Transverse colon (tissue), 4 donors: ENCODE measurements at regions not wholly inside any gene's neighbourhood (a gene's known extent, or its start where the extent isn't known, plus 50 kb on each side); places are given as distances from the start of the nearest gene placed in this dataset.
A peak's percentile ranks its signal among the peaks of the same experiment; 100 is the strongest.
"Not testable (repeated sequence)": the region's sequence is repeated elsewhere in the genome, so short reads cannot be mapped to it uniquely, and the experiment has no call there.

Experiments
- DNase-seq: peaks from one replicate; pipeline ENCODE4 v3.0.0-alpha.2; 2019
- H3K27ac ChIP-seq, 4 donors: fragments of 200-600 bp; sonication (generic); 2 replicates each; pipeline ENCODE4 v1.5.1; 2016 to 2018; ENCODE audit warnings: inconsistent platforms in 4 of 4
- H3K27me3 ChIP-seq: fragments of 200-600 bp; sonication (generic); 2 replicates; pipeline ENCODE4 v1.5.1; 2017; ENCODE audit warnings: inconsistent platforms
- H3K36me3 ChIP-seq, 4 donors: fragments of 200-600 bp; sonication (generic); 2 replicates each; pipeline ENCODE4 v1.5.1; 2017 to 2019; ENCODE audit warnings: inconsistent platforms in 4 of 4
- H3K4me1 ChIP-seq, 4 donors: fragments of 200-600 bp; sonication (generic); 2 replicates each; pipeline ENCODE4 v1.5.1; 2017 to 2020; ENCODE audit warnings: inconsistent platforms in 4 of 4
- H3K4me3 ChIP-seq, 4 donors: fragments of 200-600 bp; sonication (generic); 1 replicate in 1 of 4; 2 replicates in 3 of 4; pipeline versions ENCODE4 v1.5.1 to v1.6.1; 2017 to 2019; ENCODE audit warnings: inconsistent platforms in 4 of 4
- H3K9me3 ChIP-seq, 2 donors: fragments of 200-600 bp; sonication (generic); 2 replicates each; pipeline ENCODE4 v1.5.1; 2017 to 2019; ENCODE audit warnings: inconsistent platforms in 2 of 2
- CTCF ChIP-seq, 5 experiments: fragments of 200-600 bp in 3 of 5; fragments of 450-650 bp in 2 of 5; sonication (generic) in 3 of 5; IDR thresholded peaks; 1 replicate in 2 of 5; 2 replicates in 3 of 5; pipeline ENCODE4 v1.5.1; 2016 to 2017; ENCODE audit warnings: antibody characterized with exemption in 5 of 5, inconsistent platforms in 3 of 5, mild to moderate bottlenecking in 2 of 5, moderate library complexity in 1 of 5
- EP300 ChIP-seq: sonication (generic); formaldehyde crosslinking; IDR thresholded peaks from one replicate; pipeline ENCODE4 v1.6.1; 2017; ENCODE audit warnings: antibody characterized with exemption, low read depth
- POLR2A ChIP-seq: fragments of 450-650 bp; IDR thresholded peaks from one replicate; pipeline ENCODE4 v1.6.1; 2016; ENCODE audit warnings: antibody characterized with exemption, mild to moderate bottlenecking, moderate library complexity
- POLR2AphosphoS5 ChIP-seq, 3 donors: sonication (generic); formaldehyde crosslinking; IDR thresholded peaks; one replicate each; pipeline ENCODE4 v1.6.1; 2016; ENCODE audit warnings: antibody characterized with exemption in 3 of 3
- WGBS, 2 donors: methylation state at CpG; one replicate each; pipeline ENCODE4 v1.1.5; 2018; ENCODE audit warnings: low coverage in 1 of 2; 5-methylcytosine and 5-hydroxymethylcytosine counted together
- in situ Hi-C, 4 donors: fragments of 200-750 bp; cut with MboI; loops; one replicate each; pipeline versions ENCODE4 v1.15.0 to v1.15.1; 2017; ENCODE audit warnings: low sequenced_read_pairs in 3 of 4, low pct_ligation_motif_present in 1 of 4, low pct_unique_long_range_greater_than_20kb in 1 of 4
- intact Hi-C: fragments of 100-400 bp; cut with DNase I; formaldehyde crosslinking; loops from one replicate; pipeline ENCODE4 v1.15.1; 2023; ENCODE audit warnings: low total_unique reads

DNA sequence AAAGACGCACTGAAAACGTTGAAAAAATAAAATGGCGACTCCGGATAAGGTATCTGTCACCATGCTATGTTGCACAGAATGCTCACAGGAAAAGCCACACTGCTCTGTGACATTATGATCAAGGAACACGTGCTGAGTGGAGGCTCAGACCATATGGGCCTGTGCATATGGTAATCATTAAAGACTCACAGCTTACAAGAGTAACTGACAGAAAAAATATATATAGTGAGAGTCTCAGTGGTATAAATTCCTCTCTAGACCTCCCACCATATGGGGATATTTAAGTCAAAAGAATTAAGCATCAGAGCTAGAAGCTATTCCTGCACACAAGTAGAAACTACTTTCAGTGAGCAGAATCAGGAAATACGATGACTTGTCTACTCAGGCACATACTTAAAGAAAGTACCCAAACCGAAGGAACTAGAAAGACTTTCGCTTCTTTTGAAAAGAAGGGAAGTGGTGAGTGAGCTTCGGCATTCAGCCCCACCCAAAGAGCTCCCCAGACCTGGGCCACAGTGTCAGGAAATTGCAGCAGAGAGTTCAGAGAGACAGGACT is 65.1 kb upstream of the MPP7 start:
- Histone ChIP-seq H3K4me3 (no peak overlapping the region), H3K27ac (peak overlapping the region in 2 of 4 donors; percentile 32 to 44), H3K36me3 (no peaks in the 10 kb centered on the region), H3K27me3 (no peaks in the 10 kb centered on the region), H3K4me1 (peaks cover 0 to 40% (median 11%) of the 10 kb centered on the region in 4 donors), H3K9me3 (no peaks in the 10 kb centered on the region)
- no peak for TF ChIP-seq POLR2AphosphoS5 (IDR thresholded peaks at IDR 0.05)
- TF ChIP-seq EP300, result no peak
- no peak for TF ChIP-seq CTCF (IDR thresholded peaks at IDR 0.05)
- no peak for TF ChIP-seq POLR2A
- WGBS, 2 donors, result 62 to 64% methylated on average over 9 of the region's 9 CpGs
- in situ Hi-C loops (no loop called here), intact Hi-C loops (no loop called here)
- DNase-seq, result peak; percentile 31

DNA sequence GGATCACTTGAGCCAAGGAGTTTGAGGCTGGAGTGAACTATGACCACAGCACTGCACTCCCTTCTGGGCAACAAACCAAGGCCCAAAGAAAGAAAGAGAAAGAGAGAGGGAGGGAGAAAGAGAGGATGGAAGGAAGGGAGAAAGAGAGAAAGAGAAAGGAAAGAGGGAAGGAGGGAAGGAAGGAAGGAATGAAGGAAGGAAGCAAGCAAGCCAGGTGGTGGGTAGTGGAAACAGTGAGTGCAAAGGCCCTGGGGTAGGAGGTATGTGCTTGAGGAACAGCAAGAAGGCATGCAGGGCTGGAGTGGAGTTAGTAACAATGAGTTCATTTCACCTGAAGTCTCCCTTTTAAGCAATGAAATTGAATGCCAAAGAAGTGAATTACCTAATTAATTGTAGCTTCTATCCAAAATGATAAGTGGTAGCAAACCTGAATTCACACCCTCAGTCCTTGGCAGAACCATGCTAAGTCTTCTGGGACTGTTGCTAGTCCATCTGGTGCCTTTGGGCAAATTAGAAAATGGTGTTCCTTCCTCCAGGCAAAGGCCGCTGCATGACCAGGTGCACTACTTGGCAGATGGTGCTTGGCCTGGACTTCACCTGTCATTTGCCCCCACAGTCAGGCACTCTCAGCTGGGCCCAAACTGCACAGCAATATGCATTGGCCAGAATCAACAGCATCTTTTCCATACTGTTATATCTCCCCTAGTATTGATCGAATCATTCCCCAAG is 67.4 kb upstream of the MPP7 start:
- WGBS, 2 donors, result 80 to 92% methylated on average over 1 to 2 of the region's 2 CpGs
- Histone ChIP-seq H3K27ac (no peak overlapping the region), H3K9me3 (no peaks in the 10 kb centered on the region), H3K4me3 (no peak overlapping the region), H3K36me3 (no peaks in the 10 kb centered on the region), H3K27me3 (no peaks in the 10 kb centered on the region), H3K4me1 (peaks cover 0 to 35% (median 10%) of the 10 kb centered on the region in 4 donors)
- intact Hi-C loops, result no loop called here
- in situ Hi-C loops, result no loop called here
- DNase-seq, result no peak
- TF ChIP-seq POLR2AphosphoS5 (IDR thresholded peaks at IDR 0.05), result no peak
- no peak for TF ChIP-seq POLR2A
- TF ChIP-seq EP300, result no peak
- TF ChIP-seq CTCF (IDR thresholded peaks at IDR 0.05), result no peak

GRCh38 chr10:28371638-28372037 is 68.8 kb upstream of the MPP7 start:
- H3K9me3 ChIP-seq, H3K27me3 ChIP-seq, intact Hi-C loops, in situ Hi-C loops, H3K4me3 ChIP-seq, H3K36me3 ChIP-seq, DNase-seq, H3K27ac ChIP-seq: not testable (repeated sequence)
- peaks cover 0 to 22% (median 9%) of the 10 kb centered on the region in 4 donors for H3K4me1 ChIP-seq
- 93 to 100% methylated on average over 1 of the region's 1 CpG for WGBS, 2 donors

- intact Hi-C loops, result no loop called here
- no peak overlapping the region for H3K27ac ChIP-seq
- WGBS, 2 donors, result 81 to 83% methylated on average over 2 of the region's 2 CpGs
- in situ Hi-C loops, result no loop called here
- H3K27me3 ChIP-seq, result no peaks in the 10 kb centered on the region
- H3K4me1 ChIP-seq, result peaks cover 0 to 13% (median 0%) of the 10 kb centered on the region in 4 donors
- H3K36me3 ChIP-seq, result no peaks in the 10 kb centered on the region
- TF ChIP-seq POLR2A (no peak), CTCF (IDR thresholded peaks at IDR 0.05) (no peak), POLR2AphosphoS5 (IDR thresholded peaks at IDR 0.05) (no peak), EP300 (no peak)
- H3K9me3 ChIP-seq, result no peaks in the 10 kb centered on the region
- no peak overlapping the region for H3K4me3 ChIP-seq
- DNase-seq, result no peak
These were observed 71.2 kb upstream of the MPP7 start for GRCh38 chr10:28374036-28374435.
